Trophoblast cell (in vitro differentiated cells and primary cell): ENCODE measurements at regions not wholly inside any gene's neighbourhood (a gene's known extent, or its start where the extent isn't known, plus 50 kb on each side); places are given as distances from the start of the nearest gene placed in this dataset.

Experiments used
- DNase-seq, 2 donors: peaks; one replicate each; pipeline ENCODE4 v3.0.0-alpha.2; 2016
- H2AFZ ChIP-seq: 2 replicates; pipeline ENCODE4 v1.6.1; 2013; ENCODE audit warnings: low read length, moderate library complexity, mild to moderate bottlenecking; ENCODE audit not compliant: insufficient read depth, poor library complexity
- H2AK5ac ChIP-seq: 2 replicates; pipeline ENCODE4 v1.6.1; 2013; ENCODE audit warnings: mild to moderate bottlenecking, low read length
- H2BK120ac ChIP-seq: 2 replicates; pipeline ENCODE4 v1.6.1; 2013; ENCODE audit warnings: low read length, mild to moderate bottlenecking, moderate library complexity; ENCODE audit not compliant: insufficient read depth, poor library complexity
- H2BK12ac ChIP-seq: 2 replicates; pipeline ENCODE4 v1.6.1; 2013; ENCODE audit warnings: mild to moderate bottlenecking, low read length, moderate library complexity
- H2BK5ac ChIP-seq: 2 replicates; pipeline ENCODE4 v1.6.1; 2013; ENCODE audit warnings: low read length, low read depth, moderate library complexity, mild to moderate bottlenecking; ENCODE audit not compliant: poor library complexity
- H3K14ac ChIP-seq: 2 replicates; pipeline ENCODE4 v1.6.1; 2013; ENCODE audit warnings: mild to moderate bottlenecking, low read length
- H3K18ac ChIP-seq: 2 replicates; pipeline ENCODE4 v1.6.1; 2013; ENCODE audit warnings: mild to moderate bottlenecking, low read length
- H3K23ac ChIP-seq: 2 replicates; pipeline ENCODE4 v1.6.1; 2013; ENCODE audit warnings: low read length
- H3K27ac ChIP-seq: 2 replicates; pipeline ENCODE4 v1.5.1; 2013; ENCODE audit warnings: low read depth, mild to moderate bottlenecking, inconsistent platforms, low read length, moderate library complexity
- H3K27me3 ChIP-seq: 2 replicates; pipeline ENCODE4 v1.6.1; 2013; ENCODE audit warnings: inconsistent platforms, mild to moderate bottlenecking, low read length, moderate library complexity; ENCODE audit not compliant: insufficient read depth
- H3K36me3 ChIP-seq, 2 experiments: 1 replicate in 1 of 2; 2 replicates in 1 of 2; pipeline ENCODE4 v1.6.1; 2013; ENCODE audit warnings: low read length in 2 of 2, mild to moderate bottlenecking in 2 of 2, moderate library complexity in 1 of 2; ENCODE audit not compliant: insufficient read depth in 2 of 2, control insufficient read depth in 1 of 2
- H3K4ac ChIP-seq: 2 replicates; pipeline ENCODE4 v1.6.1; 2013; ENCODE audit warnings: low read depth, mild to moderate bottlenecking, low read length, moderate library complexity
- H3K4me1 ChIP-seq, 2 experiments: 1 replicate in 1 of 2; 2 replicates in 1 of 2; pipeline ENCODE4 v1.6.1; 2013; ENCODE audit warnings: low read length in 2 of 2, mild to moderate bottlenecking in 2 of 2, moderate library complexity in 1 of 2; ENCODE audit not compliant: insufficient read depth in 2 of 2, control insufficient read depth in 1 of 2
- H3K4me2 ChIP-seq: 2 replicates; pipeline ENCODE4 v1.6.1; 2013; ENCODE audit warnings: inconsistent platforms, mild to moderate bottlenecking, low read length, moderate library complexity
- H3K4me3 ChIP-seq: 2 replicates; pipeline ENCODE4 v1.5.1; 2013; ENCODE audit warnings: mild to moderate bottlenecking, low read depth, low read length, inconsistent platforms
- H3K79me1 ChIP-seq: one replicate; pipeline ENCODE4 v1.6.1; 2013; ENCODE audit warnings: low read length
- H3K79me2 ChIP-seq: 2 replicates; pipeline ENCODE4 v1.6.1; 2013; ENCODE audit warnings: low read length, mild to moderate bottlenecking; ENCODE audit not compliant: control insufficient read depth, insufficient read depth, poor library complexity
- H3K9ac ChIP-seq: 2 replicates; pipeline ENCODE4 v1.6.1; 2013; ENCODE audit warnings: mild to moderate bottlenecking, low read length
- H3K9me3 ChIP-seq: 2 replicates; pipeline ENCODE4 v1.6.1; 2013; ENCODE audit warnings: low read depth, mild to moderate bottlenecking, control low read depth, inconsistent platforms, low read length; ENCODE audit not compliant: insufficient read depth
- H4K12ac ChIP-seq: 2 replicates; pipeline ENCODE4 v1.6.1; 2013; ENCODE audit warnings: low read depth, mild to moderate bottlenecking, low read length, moderate library complexity
- H4K8ac ChIP-seq: 2 replicates; pipeline ENCODE4 v1.6.1; 2013; ENCODE audit warnings: low read depth, mild to moderate bottlenecking, low read length, moderate library complexity
- H4K91ac ChIP-seq: one replicate; pipeline ENCODE4 v1.6.1; 2013; ENCODE audit warnings: low read depth, mild to moderate bottlenecking, low read length, moderate library complexity
- WGBS: extraction: QIAGEN DNeasy Blood & Tissue Kit; methylation state at CpG from one replicate; pipeline ENCODE4 v1.1.7; 2013; ENCODE audit warnings: missing lambda C conversion rate; ENCODE audit not compliant: insufficient read length, insufficient coverage; ENCODE audit errors: extremely low coverage; 5-methylcytosine and 5-hydroxymethylcytosine counted together

- Histone ChIP-seq H3K36me3 (no peaks in the 10 kb centered on the region), H3K4me3 (no peak overlapping the region), H3K18ac (no peak overlapping the region), H4K91ac (no peak overlapping the region), H3K4me1 (no peaks in the 10 kb centered on the region), H3K4me2 (no peak overlapping the region), H4K8ac (no peak overlapping the region), H2BK5ac (no peak overlapping the region), H3K79me2 (no peaks in the 10 kb centered on the region), H3K79me1 (peaks cover 12% of the 10 kb centered on the region), H3K4ac (no peak overlapping the region), H3K27ac (no peak overlapping the region), H2AK5ac (no peak overlapping the region), H2BK12ac (peak overlapping the region; percentile 50), H3K14ac (no peak overlapping the region), H3K9me3 (no peaks in the 10 kb centered on the region), H3K23ac (no peak overlapping the region), H2AFZ (no peak overlapping the region), H2BK120ac (no peak overlapping the region), H4K12ac (no peak overlapping the region), H3K9ac (no peak overlapping the region), H3K27me3 (no peaks in the 10 kb centered on the region)
- DNase-seq: no peak
- no CpG with 5 or more reads among the region's 2 CpGs for WGBS
These were observed 232.1 kb upstream of the LYZL1 start for GRCh38 chr10:29056729-29057128.

- no peak overlapping the region for H3K4me3 ChIP-seq
- no peak overlapping the region for H4K12ac ChIP-seq
- no peak overlapping the region for H3K14ac ChIP-seq
- no peak overlapping the region for H3K4me2 ChIP-seq
- H2BK120ac ChIP-seq: peak overlapping the region; percentile 53
- no peaks in the 10 kb centered on the region for H3K4me1 ChIP-seq
- no peak overlapping the region for H2AFZ ChIP-seq
- H3K27me3 ChIP-seq: no peaks in the 10 kb centered on the region
- no peaks in the 10 kb centered on the region for H3K9me3 ChIP-seq
- H3K36me3 ChIP-seq: no peaks in the 10 kb centered on the region
- no CpG with 5 or more reads among the region's 4 CpGs for WGBS
- no peak overlapping the region for H3K23ac ChIP-seq
- no peak overlapping the region for H3K9ac ChIP-seq
- no peak overlapping the region for H3K27ac ChIP-seq
- H2AK5ac ChIP-seq: no peak overlapping the region
- H2BK5ac ChIP-seq: peak overlapping the region; percentile 46
- no peak overlapping the region for H3K4ac ChIP-seq
- H3K79me1 ChIP-seq: peaks cover 14% of the 10 kb centered on the region
- H2BK12ac ChIP-seq: no peak overlapping the region
- peak overlapping the region; percentile 26 for H4K8ac ChIP-seq
- DNase-seq: no peak
- no peaks in the 10 kb centered on the region for H3K79me2 ChIP-seq
- no peak overlapping the region for H3K18ac ChIP-seq
- no peak overlapping the region for H4K91ac ChIP-seq
These were observed 231.0 kb upstream of the LYZL1 start for GRCh38 chr10:29057822-29058331.

- no peaks in the 10 kb centered on the region for H3K9me3 ChIP-seq
- no peak overlapping the region for H3K9ac ChIP-seq
- no peak overlapping the region for H2AK5ac ChIP-seq
- H4K8ac ChIP-seq: peak overlapping the region; percentile 71
- H3K4ac ChIP-seq: no peak overlapping the region
- H2AFZ ChIP-seq: no peak overlapping the region
- H3K36me3 ChIP-seq: no peaks in the 10 kb centered on the region
- WGBS: no CpG with 5 or more reads among the region's 5 CpGs
- peak overlapping the region; percentile 99 for H4K91ac ChIP-seq
- peak overlapping the region; percentile 11 for H3K14ac ChIP-seq
- H3K4me3 ChIP-seq: no peak overlapping the region
- no peak overlapping the region for H4K12ac ChIP-seq
- H2BK12ac ChIP-seq: peak overlapping the region; percentile 78
- peak overlapping the region; percentile 96 for H3K27ac ChIP-seq
- peaks cover 44% of the 10 kb centered on the region for H3K79me1 ChIP-seq
- no peak overlapping the region for H3K18ac ChIP-seq
- peaks cover 6% of the 10 kb centered on the region for H3K79me2 ChIP-seq
- peak overlapping the region; percentile 86 for H2BK120ac ChIP-seq
- no peak overlapping the region for H3K23ac ChIP-seq
- peaks cover 9 to 14% of the 10 kb centered on the region in 2 experiments for H3K4me1 ChIP-seq
- no peaks in the 10 kb centered on the region for H3K27me3 ChIP-seq
- peak overlapping the region; percentile 30 for H3K4me2 ChIP-seq
- peak; percentile 77 to 95 for DNase-seq
- peak overlapping the region; percentile 97 for H2BK5ac ChIP-seq
These were observed 224.8 kb upstream of the LYZL1 start for GRCh38 chr10:29063806-29064644.

- H3K79me2 ChIP-seq: peaks cover 6% of the 10 kb centered on the region
- H3K9ac ChIP-seq: no peak overlapping the region
- peak overlapping the region; percentile 69 for H2BK5ac ChIP-seq
- H2BK120ac ChIP-seq: no peak overlapping the region
- H3K27ac ChIP-seq: peak overlapping the region; percentile 96
- H3K36me3 ChIP-seq: no peaks in the 10 kb centered on the region
- H3K23ac ChIP-seq: no peak overlapping the region
- no peaks in the 10 kb centered on the region for H3K27me3 ChIP-seq
- H2BK12ac ChIP-seq: no peak overlapping the region
- H4K12ac ChIP-seq: no peak overlapping the region
- WGBS: no CpG with 5 or more reads among the region's 2 CpGs
- peaks cover 42% of the 10 kb centered on the region for H3K79me1 ChIP-seq
- H3K18ac ChIP-seq: no peak overlapping the region
- H3K4me3 ChIP-seq: no peak overlapping the region
- no peak overlapping the region for H3K14ac ChIP-seq
- no peak overlapping the region for H2AK5ac ChIP-seq
- no peak overlapping the region for H2AFZ ChIP-seq
- no peak overlapping the region for H4K8ac ChIP-seq
- no peak overlapping the region for H3K4ac ChIP-seq
- no peak overlapping the region for H4K91ac ChIP-seq
- H3K9me3 ChIP-seq: no peaks in the 10 kb centered on the region
- H3K4me2 ChIP-seq: peak overlapping the region; percentile 30
- DNase-seq: peak; percentile 48 to 94
- peaks cover 9 to 14% of the 10 kb centered on the region in 2 experiments for H3K4me1 ChIP-seq
These were observed 224.2 kb upstream of the LYZL1 start for GRCh38 chr10:29064680-29065079.
